ENCODE measurements at regions not wholly inside any gene's neighbourhood (a gene's known extent, or its start where the extent isn't known, plus 50 kb on each side); places are given as distances from the start of the nearest gene placed in this dataset.

DNA sequence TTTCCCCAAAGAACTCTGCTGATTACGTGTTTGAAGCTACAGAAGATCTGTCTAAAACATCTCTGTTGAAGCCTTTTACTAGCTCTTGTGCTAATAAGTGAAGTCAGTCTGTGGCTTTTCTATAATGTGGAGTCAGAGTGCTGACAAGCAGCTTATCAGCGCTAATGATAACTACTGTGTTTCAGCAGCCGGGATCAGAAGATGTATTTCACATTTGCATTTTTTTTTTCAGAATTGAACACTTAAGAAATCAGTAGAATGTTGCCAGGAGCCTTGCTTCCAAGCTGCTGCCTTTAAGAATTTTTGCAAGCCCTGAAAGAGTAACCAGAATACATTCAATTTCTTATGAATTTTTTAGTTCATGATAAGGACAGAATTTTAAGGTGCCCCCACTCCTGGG is 519.4 kb upstream of the NR5A2 start:
- no peak overlapping the region for H3K4me3 ChIP-seq (ENCODE audit: low read depth, low read length)
- DNase-seq (ENCODE audit: low read depth): no peak
- TF ChIP-seq, protein P1, sequence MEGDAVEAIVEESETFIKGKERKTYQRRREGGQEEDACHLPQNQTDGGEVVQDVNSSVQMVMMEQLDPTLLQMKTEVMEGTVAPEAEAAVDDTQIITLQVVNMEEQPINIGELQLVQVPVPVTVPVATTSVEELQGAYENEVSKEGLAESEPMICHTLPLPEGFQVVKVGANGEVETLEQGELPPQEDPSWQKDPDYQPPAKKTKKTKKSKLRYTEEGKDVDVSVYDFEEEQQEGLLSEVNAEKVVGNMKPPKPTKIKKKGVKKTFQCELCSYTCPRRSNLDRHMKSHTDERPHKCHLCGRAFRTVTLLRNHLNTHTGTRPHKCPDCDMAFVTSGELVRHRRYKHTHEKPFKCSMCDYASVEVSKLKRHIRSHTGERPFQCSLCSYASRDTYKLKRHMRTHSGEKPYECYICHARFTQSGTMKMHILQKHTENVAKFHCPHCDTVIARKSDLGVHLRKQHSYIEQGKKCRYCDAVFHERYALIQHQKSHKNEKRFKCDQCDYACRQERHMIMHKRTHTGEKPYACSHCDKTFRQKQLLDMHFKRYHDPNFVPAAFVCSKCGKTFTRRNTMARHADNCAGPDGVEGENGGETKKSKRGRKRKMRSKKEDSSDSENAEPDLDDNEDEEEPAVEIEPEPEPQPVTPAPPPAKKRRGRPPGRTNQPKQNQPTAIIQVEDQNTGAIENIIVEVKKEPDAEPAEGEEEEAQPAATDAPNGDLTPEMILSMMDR (conservative IDR thresholded peaks at IDR 0.05; ENCODE audit: low read depth, low read length): no peak

DNA sequence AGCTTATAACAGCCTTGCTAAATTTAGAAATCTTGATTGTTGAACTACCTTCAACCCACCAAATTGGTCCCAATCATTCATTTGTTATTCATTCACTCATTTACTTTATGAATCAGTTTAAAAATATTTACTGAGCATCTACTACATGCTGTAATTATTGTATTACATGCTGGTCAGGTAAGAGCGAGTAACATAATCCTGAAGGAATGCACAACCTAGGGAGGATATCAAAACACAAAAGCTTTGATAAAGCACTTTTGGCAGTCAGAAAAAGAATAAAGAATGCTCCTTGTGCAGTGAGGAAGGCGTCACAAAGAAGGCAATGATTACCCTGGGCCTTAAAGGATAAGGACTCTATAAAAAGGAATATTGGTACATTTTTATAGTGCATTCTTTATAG is 518.9 kb upstream of the NR5A2 start:
- DNase-seq (ENCODE audit: low read depth): no peak
- no peak overlapping the region for H3K4me3 ChIP-seq (ENCODE audit: low read depth, low read length)
- TF ChIP-seq, protein P1 (conservative IDR thresholded peaks at IDR 0.05; ENCODE audit: low read depth, low read length): no peak

- no peak overlapping the region for H3K4me3 ChIP-seq (ENCODE audit: low read depth, low read length)
- DNase-seq (ENCODE audit: low read depth): no peak
- TF ChIP-seq, protein P1 (conservative IDR thresholded peaks at IDR 0.05; ENCODE audit: low read depth, low read length): no peak
Observed at GRCh38 chr1:199509456-199509855, 518.1 kb upstream of the NR5A2 start.

GRCh38 chr1:199510314-199510713 is 517.2 kb upstream of the NR5A2 start:
- no peak for DNase-seq (ENCODE audit: low read depth)
- TF ChIP-seq, protein P1 (conservative IDR thresholded peaks at IDR 0.05; ENCODE audit: low read depth, low read length): no peak
- H3K4me3 ChIP-seq (ENCODE audit: low read depth, low read length): no peak overlapping the region

DNA sequence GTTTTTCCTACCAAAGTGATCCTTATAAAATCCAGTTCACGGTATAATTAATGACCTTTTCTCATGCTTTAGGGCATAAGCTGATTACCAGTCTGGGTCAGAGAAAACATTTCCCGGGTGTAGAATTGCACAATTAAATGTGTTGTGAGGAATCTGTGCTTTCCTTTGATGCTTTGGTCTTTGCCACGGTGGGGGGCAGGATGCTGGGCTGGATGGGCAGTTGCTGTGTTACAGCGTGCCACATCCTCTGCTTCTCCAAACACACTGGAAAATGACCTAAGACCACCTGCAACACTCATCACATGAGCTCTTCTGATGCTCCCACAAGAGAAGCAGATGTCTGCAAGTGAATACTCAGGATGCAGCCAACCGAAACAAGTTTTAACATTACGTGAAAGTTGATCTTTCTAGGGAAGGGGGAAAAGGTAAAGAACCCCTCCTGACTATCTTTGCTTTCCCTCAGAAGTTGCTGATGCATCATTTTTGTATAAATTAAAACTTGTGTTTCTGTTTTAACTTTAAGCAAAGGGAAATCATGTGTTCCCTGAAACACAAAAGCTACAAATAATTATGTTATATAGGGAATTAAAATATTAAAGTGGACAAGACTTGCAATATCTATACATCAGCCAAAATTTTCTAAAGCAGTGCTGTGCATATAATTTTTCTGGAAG is 515.3 kb upstream of the NR5A2 start:
- DNase-seq (ENCODE audit: low read depth): peak; percentile 20
- TF ChIP-seq, protein P1 (conservative IDR thresholded peaks at IDR 0.05; ENCODE audit: low read depth, low read length): no peak
- no peak overlapping the region for H3K4me3 ChIP-seq (ENCODE audit: low read depth, low read length)

GRCh38 chr1:199515261-199515660 is 512.2 kb upstream of the NR5A2 start:
- no peak for DNase-seq (ENCODE audit: low read depth)
- TF ChIP-seq, protein P1 (conservative IDR thresholded peaks at IDR 0.05; ENCODE audit: low read depth, low read length): no peak
- no peak overlapping the region for H3K4me3 ChIP-seq (ENCODE audit: low read depth, low read length)

DNA sequence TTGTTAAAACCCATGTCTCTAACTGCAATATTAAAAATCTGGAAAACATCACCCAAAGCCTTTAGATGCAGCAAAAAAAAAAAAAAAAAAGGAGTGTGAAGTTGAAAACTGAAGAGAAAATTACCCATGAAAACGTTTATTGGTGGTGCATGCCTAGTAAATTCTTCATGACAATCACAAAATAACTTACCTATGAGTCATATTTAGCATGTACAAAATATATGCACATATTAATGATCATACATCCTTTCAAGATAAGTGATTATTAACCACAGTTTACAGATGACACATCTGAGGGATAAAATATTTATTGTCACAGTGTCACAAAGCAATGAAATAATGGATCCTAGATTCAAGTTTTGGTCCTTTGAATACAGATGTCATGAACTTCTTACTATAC is 505.2 kb upstream of the NR5A2 start:
- TF ChIP-seq, protein P1 (conservative IDR thresholded peaks at IDR 0.05; ENCODE audit: low read depth, low read length): no peak
- no peak for DNase-seq (ENCODE audit: low read depth)

More for the DNA sequence above, 505.2 kb upstream of the NR5A2 start:
- no peak overlapping the region for H3K4me3 ChIP-seq (ENCODE audit: low read depth, low read length)

All from epithelial cell of proximal tubule (primary cell).